ENCODE measurements at regions not wholly inside any gene's neighbourhood (a gene's known extent, or its start where the extent isn't known, plus 50 kb on each side); places are given as distances from the start of the nearest gene placed in this dataset.
"Not testable (repeated sequence)": the region's sequence is repeated elsewhere in the genome, so short reads cannot be mapped to it uniquely, and the experiment has no call there.

- intact Hi-C loops (cut with DNase I): no loop called here
- ATAC-seq (no peak), DNase-seq (no peak)
These were observed 606.4 kb upstream of the CLINT1 start for GRCh38 chr5:158465086-158465972.

GRCh38 chr5:158464383-158464782 lies 605.4 kb upstream of the CLINT1 start:
- ATAC-seq (peak in 1 of 2 donors; percentile 15), DNase-seq (no peak)
- intact Hi-C loops (cut with DNase I): no loop called here

DNA sequence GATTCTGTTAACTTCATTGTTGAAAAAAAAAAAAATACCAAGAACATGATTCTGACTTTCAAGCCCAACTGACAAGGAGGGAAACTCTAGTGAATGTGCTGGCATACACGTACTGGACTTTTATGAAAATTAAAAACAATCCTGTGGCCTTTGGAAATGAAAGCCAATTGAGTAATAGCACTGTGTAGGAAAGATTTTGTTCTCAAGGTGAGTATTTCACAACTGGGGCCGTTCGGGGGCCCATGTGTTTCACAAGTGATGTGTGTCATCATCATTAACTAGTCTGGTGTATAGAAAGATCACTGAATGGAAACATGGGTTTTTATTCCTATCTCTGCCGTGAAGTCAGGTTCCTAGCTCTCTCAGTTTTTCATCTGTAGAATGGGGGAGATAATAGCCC lies 605.0 kb upstream of the CLINT1 start:
- intact Hi-C loops (cut with DNase I): no loop called here
- DNase-seq (peak; percentile 44), ATAC-seq (peak; percentile 16 to 61)

DNA sequence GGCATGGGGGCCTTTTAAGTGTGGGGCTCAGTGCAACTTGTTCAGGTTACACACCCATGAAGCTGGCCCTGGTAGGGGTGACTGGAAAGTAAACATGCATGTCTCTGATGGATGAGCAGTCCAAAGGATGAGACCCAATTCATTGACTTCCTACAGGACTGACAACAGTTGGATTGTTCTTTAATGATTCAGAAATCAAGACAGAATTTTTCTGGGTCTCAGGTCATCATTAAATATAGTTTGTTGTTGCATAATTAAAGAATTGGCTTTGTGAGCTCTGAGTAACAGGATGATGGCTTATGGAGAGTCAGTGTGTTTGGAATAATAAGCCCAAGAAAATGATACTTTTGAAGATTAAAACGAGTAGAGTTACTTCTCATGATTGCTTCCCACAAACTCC lies 604.2 kb upstream of the CLINT1 start:
- DNase-seq (no peak), ATAC-seq (peak in 1 of 2 donors; percentile 39)
- intact Hi-C loops (cut with DNase I): no loop called here

- intact Hi-C loops (cut with DNase I): no loop called here
- ATAC-seq: peak in 1 of 2 donors; percentile 39
- DNase-seq: no peak
These were observed 603.6 kb upstream of the CLINT1 start for GRCh38 chr5:158462349-158463114.

- no peak for DNase-seq
- ATAC-seq: peak in 1 of 2 donors; percentile 55
- intact Hi-C loops (cut with DNase I): no loop called here
These were observed 602.4 kb upstream of the CLINT1 start for GRCh38 chr5:158461240-158461854.

DNA sequence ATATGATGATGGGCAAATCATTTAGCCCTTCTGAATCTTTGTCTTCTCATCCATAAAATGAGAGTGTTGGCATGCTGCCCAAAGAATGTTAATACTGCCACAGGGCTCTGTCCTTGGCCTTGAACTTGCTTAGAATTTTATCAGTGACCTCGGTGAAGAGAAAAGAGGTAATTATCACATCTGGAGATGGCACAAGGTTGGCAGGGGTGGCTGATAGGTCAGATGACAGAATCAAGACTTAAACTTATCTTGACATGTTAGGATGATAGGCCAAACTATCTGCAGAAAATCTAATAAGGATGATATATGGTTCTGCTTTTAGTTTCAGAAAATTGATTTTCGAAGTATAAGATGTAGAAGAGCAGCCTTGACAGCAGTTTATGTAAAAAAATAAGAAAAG lies 599.1 kb upstream of the CLINT1 start:
- DNase-seq (no peak), ATAC-seq (no peak)
- intact Hi-C loops (cut with DNase I): loop anchor here in 1 of 2 donors (10.0 kb wide), 1 partner anchor 283 kb away; no protein-coding TSS in a partner anchor

- peak in 1 of 2 donors; percentile 91 for ATAC-seq
- DNase-seq: peak; percentile 34
- intact Hi-C loops (cut with DNase I): loop anchor here in 1 of 2 donors (10.0 kb wide), 1 partner anchor 282 kb away; no protein-coding TSS in a partner anchor
These were observed 597.8 kb upstream of the CLINT1 start for GRCh38 chr5:158456756-158457155.

DNA sequence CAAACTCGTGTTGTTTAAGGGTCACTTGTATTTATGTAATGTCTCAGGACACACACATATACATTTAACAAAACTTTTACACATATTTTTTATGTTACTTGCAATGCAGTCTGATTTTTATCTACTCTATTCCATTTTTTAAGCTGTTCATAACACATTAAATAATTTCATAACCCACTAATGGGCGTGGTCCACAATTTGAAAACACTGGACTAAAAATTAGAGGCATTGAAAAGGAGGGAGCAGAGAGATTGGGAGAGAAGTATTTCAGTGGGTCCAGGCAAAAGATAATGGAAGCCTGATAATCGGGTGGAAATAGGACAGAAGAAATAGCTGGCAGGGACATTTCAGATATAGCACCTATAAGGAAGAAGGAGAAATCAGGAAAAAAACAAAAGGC lies 597.3 kb upstream of the CLINT1 start:
- no peak for ATAC-seq
- DNase-seq: no peak
- intact Hi-C loops (cut with DNase I): loop anchor here in 1 of 2 donors (10.0 kb wide), 1 partner anchor 281 kb away; no protein-coding TSS in a partner anchor

GRCh38 chr5:158451993-158452672 lies 593.2 kb upstream of the CLINT1 start:
- DNase-seq: peak; percentile 31

DNA sequence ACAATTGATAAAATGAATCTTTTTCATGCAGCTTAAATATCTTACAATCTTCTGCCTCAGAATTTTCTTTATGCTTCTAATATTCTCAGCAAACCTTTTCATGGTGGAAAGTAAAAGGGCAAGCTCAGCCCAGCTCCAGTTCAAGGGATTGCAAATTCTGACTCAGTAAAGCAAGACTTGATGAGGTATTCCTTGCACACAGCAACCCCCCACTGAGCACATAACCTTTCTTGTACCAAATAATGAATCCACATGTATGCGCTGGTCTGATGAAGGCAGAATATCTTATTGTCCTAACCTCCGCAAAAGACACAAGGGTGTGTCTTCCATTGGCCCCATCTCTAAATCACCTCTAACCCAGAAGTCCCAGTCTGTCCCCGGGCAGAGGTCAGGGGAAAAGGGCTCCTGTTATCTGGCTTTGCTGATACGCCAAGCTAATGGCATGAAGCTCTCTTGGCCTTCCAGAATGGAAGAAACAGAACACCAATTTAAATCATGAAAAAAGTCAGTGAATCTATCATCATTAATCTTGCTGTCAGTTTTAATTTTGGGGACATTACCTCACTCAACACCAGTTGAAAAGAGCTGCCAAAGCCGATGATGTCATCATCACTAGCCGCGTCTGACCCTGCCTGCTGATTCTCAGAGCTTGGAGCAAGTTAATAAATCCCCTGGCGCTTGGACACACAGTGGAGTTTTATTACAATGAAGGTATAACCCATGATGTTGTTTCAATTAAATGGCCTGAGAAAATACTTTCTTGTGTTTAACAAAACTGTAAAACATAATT lies 592.5 kb upstream of the CLINT1 start:
- ATAC-seq (peak; percentile 63 to 89), DNase-seq (peak; percentile 68)
- intact Hi-C loops (cut with DNase I): loop anchor here in 1 of 2 donors (10.0 kb wide), 1 partner anchor 277 kb away; no protein-coding TSS in a partner anchor

More at GRCh38 chr5:158451993-158452672, 593.2 kb upstream of the CLINT1 start:
- intact Hi-C loops (cut with DNase I): loop anchor here in 1 of 2 donors (10.0 kb wide), 1 partner anchor 277 kb away; no protein-coding TSS in a partner anchor
- peak; percentile 38 to 44 for ATAC-seq

DNA sequence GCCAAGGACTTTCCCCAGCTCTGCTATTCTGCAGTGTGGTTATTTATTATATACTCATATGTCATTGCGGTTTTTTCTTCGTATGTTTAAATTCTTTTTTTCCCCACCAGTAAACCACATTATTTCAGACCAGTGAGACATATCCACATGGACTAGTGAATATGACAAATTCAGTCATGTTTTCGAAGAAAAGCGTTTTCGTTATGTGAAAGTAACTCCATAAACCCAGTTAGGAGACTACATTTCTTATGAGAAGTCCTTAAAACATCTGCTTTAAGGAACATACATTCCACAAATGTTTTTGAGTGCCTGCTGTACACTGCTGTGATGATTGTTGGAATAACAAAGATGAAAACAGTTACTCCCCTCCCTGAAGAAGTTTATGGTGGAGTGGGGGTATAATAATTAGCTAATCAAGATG lies 591.8 kb upstream of the CLINT1 start:
- no peak for ATAC-seq

GRCh38 chr5:158446761-158447160 lies 587.8 kb upstream of the CLINT1 start:
- DNase-seq; intact Hi-C loops (cut with DNase I); ATAC-seq: not testable (repeated sequence)

More for the DNA sequence above, 591.8 kb upstream of the CLINT1 start:
- intact Hi-C loops (cut with DNase I): loop anchor here in 1 of 2 donors (10.0 kb wide), 1 partner anchor 276 kb away; no protein-coding TSS in a partner anchor
- DNase-seq: no peak

DNA sequence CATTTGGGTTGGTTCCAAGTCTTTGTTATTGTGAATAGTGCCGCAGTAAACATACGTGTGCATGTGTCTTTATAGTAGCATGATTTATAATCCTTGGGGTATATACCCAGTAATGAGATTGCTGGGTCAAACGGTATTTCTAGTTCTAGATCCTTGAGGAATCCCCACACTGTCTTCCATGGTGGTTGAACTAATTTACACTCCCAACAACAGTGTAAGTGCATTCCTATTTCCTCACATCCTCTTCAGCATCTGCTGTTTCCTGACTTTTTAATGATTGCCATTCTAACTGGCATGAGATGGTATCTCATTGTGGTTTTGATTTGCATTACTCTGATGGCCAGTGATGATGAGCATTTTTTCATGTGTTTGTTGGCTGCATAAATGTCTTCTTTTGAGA lies 580.3 kb upstream of the CLINT1 start:
- DNase-seq; intact Hi-C loops (cut with DNase I); ATAC-seq: not testable (repeated sequence)

- ATAC-seq: no peak
These were observed 577.5 kb upstream of the CLINT1 start for GRCh38 chr5:158436271-158437065.

GRCh38 chr5:158435161-158435616 lies 576.2 kb upstream of the CLINT1 start:
- DNase-seq (no peak), ATAC-seq (no peak)
- intact Hi-C loops (cut with DNase I): no loop called here

More at GRCh38 chr5:158436271-158437065, 577.5 kb upstream of the CLINT1 start:
- intact Hi-C loops (cut with DNase I): no loop called here
- DNase-seq: no peak

DNA sequence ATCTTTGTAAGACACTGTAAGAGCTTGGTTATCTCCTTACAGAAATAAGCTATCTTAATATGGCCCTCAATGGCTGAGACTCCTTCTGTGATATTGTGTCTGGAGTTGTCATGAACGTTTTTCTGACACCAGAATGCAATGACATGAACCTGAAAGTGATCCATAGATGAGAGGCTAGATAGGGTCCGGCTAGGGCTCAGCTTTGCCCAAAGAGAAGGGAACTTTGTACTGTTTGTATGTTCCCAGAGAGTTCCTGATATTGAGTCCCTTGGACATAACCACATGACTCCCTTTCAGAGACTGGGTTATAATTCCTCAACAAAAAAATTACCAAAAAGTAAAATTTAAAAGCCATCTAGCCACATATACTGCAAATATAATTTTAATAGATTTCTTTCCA lies 575.8 kb upstream of the CLINT1 start:
- no peak for DNase-seq
- intact Hi-C loops (cut with DNase I): no loop called here
- no peak for ATAC-seq

Data from left cardiac atrium (tissue), 4 donors.